Stimulated activated CD4-positive, alpha-beta T cell treated with anti-CD3 and anti-CD28 coated beads, Interleukin-2, amount 100 ng/mL, for 4 hours (primary cell): ENCODE measurements at regions not wholly inside any gene's neighbourhood (a gene's known extent, or its start where the extent isn't known, plus 50 kb on each side); places are given as distances from the start of the nearest gene placed in this dataset.
"Not testable (repeated sequence)": the region's sequence is repeated elsewhere in the genome, so short reads cannot be mapped to it uniquely, and the experiment has no call there.

Experiments
- DNase-seq: peaks from one replicate; pipeline ENCODE4 v3.0.0-alpha.2; 2020; ENCODE audit warnings: low read depth

DNA sequence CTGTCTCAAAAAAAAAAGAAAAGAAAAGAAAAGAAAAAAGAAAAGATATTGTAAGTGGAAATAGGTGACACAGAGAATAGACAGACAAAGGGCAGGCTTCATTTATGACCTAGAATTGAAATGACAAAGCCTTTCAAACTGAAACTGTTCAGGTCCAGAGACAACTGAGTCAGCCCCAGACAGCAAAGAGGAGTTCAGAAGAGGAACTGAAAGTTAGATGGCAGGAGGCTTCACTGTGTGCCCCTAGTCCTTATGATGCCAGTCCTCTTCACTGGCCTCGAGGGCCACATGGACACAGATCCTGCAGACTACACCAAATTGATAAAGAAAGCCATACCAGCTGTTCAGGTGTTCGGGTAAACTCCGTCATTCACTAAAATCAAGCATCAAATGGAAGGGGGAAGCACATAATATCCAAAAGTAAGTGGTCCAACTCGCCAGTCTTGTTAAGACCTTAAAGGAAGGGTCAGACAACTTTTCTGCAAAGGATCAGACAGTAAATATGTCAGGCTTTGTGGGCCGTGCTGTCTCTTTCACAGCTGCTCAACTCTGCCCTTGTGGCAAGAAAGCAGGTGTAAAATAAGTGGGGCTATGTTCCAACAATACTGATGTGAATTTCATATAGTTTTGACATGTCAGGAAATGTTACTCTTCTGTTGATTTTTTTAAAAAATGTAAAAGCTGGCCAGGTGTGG is 231.9 kb upstream of the MGAT5 start:
- DNase-seq = no peak

DNA sequence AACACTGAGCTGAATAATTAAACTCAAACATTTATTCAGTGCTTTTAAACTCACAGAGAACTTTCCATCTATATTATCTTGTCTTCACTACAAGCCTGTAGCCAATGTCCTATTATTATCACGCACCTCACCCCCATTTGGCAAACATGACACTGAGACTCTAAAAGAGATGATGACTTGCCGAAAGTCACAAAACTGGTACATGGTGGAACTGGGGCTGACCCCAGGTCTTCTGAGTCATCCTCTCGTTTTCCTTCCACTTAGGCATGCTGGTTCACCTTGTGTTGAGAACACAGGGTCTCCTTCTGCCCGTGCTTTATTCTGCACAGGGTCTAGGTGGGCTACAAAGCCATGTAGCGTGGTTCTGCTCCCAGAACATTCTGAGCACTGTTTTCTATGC is 230.0 kb upstream of the MGAT5 start:
- DNase-seq = no peak

- no peak for DNase-seq
Measured at GRCh38 chr2:134027980-134028379, 225.9 kb upstream of the MGAT5 start.

- no peak for DNase-seq
Measured at GRCh38 chr2:134029418-134029817, 224.5 kb upstream of the MGAT5 start.

DNA sequence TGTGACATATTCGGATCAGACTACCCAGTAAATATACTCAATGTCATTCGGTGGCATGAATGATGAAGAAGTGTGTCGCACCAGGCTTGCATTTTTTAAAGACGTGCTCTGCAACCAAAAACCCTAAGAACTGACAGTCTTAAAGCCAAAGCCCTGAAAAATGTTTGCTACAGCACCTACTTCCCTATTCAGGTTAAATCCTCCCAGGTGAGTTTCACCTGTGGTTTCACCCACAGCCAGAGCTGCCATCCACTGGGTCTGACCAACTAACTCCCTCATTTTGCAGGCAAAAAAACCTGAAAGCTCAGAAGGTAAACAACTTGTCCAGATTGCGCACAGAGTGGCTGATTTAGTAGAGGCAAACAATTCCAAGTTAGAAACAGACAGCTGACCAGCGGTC is 222.3 kb upstream of the MGAT5 start:
- no peak for DNase-seq

DNA sequence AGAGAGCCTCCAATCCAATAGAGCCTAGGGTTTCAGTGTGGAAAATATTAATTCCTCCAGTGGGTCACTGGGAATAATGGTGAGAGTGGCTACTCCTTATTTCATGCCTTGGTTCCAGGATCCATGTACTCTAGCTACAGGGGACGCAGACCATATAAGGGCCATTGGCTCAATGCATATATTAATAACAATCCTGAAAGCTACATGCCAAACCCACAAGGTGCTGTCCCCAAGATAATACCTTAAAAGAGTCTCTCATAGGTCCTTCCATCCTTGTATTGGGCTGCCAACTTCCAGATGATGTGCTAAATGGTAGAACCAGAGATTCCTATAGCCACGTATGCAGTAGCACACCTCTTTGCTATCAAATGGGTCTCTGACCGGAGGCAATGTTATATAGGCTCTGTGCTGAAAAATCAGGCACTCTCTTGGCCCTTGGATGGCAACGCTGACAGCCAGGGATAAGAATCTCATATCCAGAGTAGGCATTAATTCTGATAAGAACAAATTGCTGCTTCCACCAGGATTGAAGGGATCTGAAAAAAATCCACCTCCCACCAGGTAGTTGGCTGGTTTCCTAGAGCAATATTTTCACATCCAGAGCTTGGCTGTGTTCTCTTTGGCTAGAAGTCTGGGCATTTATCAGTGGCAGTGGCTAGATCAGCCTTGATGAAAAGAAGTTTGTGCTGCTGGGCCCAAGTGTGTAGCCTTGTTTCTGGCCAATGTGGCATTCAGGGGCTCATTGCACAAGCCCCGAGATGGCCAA is 218.1 kb upstream of the MGAT5 start:
- no peak for DNase-seq

DNA sequence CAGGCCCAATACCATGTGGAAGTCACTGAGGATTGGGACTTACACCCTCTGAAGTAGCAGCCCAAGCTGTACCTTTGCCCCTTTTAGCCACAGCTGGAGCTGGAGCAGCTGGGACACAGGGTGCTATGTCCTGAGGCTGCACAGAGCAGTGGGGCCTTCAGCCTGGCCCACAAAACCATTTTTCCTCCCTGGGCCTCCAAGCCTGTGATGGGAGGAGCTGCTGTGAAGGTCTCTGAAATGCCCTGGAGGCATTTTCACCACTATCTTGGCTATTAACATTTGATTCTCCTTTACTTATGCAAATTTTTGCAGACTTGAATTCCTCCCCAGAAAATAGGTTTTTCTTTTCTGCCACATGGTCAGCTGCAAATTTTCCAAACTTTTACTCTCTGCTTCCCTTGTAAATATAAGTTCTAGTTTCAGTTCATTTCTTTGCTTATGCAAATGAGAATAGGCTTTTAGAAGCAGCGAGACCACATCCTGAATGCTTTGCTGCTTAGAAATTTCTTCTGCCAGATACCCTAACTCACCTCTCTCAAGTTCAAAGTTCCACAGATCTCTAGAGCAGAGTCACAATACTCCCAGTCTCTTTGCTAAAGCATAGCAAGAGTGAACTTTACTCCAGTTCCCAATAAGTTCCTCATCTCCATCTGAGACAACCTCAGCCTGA is 213.8 kb upstream of the MGAT5 start:
- no peak for DNase-seq

GRCh38 chr2:134040626-134041172 is 213.2 kb upstream of the MGAT5 start:
- not testable (repeated sequence) for DNase-seq

DNA sequence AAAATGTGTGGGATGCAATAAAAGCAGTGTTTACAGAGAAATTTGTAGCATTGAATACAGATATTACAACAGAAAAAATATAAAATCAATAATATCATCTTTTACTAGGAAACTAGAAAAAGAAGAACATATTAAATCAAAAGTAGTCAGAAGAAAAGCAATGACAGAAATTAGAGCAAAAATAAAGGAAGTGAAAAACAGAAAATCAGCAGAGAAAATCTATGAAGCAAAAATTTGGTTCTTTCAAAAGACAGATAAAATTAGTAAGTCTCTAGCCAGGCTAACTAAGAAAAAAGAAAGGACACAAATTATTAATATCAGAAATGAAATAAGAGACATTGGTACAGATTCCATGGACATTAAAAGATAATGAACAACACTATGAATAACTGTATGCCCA is 212.0 kb upstream of the MGAT5 start:
- DNase-seq = no peak

GRCh38 chr2:134043028-134043427 is 210.8 kb upstream of the MGAT5 start:
- DNase-seq = not testable (repeated sequence)

- no peak for DNase-seq
Measured at GRCh38 chr2:134052173-134052572, 201.7 kb upstream of the MGAT5 start.

DNA sequence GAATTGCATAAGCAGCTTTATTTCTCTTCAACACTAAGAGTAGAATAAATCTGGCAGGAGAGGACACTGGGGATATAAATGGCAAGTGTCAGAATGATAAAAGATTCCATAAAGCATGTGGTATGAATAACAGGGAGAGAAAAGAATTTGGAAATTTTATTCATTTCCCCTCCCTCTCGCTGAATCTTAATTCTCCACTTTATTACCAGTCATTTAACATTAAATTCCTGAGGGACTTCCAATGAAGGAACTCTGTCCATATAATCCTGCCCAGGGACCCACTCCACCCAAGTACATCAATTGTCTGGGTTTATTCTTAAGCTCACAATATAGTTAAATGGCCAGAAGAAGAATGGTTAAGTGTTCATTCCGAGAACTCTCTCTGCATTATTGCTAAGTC is 197.7 kb upstream of the MGAT5 start:
- DNase-seq = no peak

GRCh38 chr2:134061066-134061465 is 192.8 kb upstream of the MGAT5 start:
- not testable (repeated sequence) for DNase-seq

- DNase-seq = not testable (repeated sequence)
Measured at GRCh38 chr2:134062235-134062634, 191.6 kb upstream of the MGAT5 start.

- DNase-seq = not testable (repeated sequence)
Measured at GRCh38 chr2:134063916-134064315, 190.0 kb upstream of the MGAT5 start.

DNA sequence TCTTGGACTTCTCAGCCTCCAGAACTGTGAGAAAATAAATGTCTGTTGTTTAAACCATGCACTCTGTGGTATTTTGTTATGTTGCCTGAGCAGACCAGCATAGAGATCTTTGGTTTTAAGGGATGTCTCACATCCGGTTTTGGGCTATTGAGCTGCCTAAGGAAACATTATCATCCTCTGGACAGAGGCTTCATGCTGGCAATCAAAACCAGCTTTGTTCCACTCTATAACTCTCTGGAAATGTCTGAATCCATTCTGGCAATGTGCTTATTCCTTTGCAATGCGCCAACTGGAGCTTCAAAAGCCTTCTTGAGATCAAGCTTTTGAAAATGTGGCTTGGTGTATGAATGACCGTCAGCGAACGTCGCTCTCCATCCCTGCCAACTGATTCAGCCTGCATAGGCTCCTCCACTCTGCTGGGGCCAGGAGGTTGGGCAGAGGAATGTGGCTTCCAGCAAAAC is 183.6 kb upstream of the MGAT5 start:
- DNase-seq = no peak

GRCh38 chr2:134072341-134072740 is 181.5 kb upstream of the MGAT5 start:
- no peak for DNase-seq

GRCh38 chr2:134073023-134073422 is 180.8 kb upstream of the MGAT5 start:
- DNase-seq = no peak

DNA sequence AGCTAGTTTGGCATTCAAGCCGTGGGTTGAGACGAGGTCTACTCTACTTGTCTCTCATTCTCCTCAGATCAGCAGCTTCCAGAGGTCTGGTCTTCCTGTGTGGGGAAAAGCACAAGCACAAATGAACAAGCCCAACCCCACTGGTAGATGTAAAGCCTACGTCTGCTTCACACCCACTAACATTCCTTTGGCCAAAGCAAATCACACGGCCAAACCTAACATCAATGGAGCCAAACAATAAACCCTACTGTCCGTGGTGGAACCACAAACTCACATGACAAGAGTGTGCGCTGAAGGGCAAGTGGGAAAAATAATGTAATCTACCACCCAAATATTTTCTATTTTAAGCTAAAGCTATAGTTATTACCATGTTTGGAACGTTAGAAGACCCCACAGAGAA is 179.3 kb upstream of the MGAT5 start:
- no peak for DNase-seq

- DNase-seq = no peak
Measured at GRCh38 chr2:134075204-134075603, 178.7 kb upstream of the MGAT5 start.

DNA sequence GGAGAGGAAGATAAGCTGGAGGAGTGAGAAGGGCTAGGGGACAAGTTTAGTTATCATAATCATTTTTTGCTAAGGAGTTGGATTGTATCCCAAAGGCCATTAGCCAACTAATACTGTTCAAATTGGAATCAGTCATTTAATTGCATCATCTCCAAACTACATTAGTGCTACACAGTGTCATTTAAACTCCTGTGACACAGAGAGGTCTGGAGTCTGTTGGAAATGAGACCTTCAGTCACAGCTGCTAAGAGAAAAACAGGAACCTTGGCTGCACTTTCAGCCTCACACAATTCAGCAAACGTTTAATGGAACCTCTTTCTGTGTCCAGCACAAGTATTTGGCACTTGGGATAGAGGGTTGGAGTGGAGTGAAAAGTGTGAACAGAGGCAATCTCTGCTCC is 175.5 kb upstream of the MGAT5 start:
- DNase-seq = no peak

DNA sequence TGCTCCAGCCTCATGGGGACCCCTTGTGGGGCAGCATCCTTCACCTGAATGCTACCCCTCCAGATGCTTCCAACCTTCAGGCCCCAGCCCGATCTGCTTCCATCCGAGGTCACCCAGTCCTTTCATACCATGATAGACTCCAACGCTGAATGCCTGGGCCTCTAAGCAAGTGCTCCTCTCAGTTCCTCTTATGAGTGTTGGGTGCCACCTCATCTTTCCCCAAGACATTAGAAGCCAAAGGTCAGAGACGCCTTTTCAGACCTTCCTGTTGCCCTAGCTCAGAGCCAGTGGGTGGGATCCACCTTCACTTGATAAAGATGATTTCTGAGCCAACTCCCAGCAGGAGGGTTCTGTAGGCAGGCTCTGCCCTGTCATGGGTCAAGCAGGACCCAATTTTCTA is 174.5 kb upstream of the MGAT5 start:
- no peak for DNase-seq
